GM12873 (cell line): ENCODE measurements at regions not wholly inside any gene's neighbourhood (a gene's known extent, or its start where the extent isn't known, plus 50 kb on each side); places are given as distances from the start of the nearest gene placed in this dataset.

Source experiments
- TF ChIP-seq, protein P1 (sequence below): IDR thresholded peaks from 2 replicates; pipeline ENCODE4 v1.5.1; 2012; ENCODE audit warnings: low read depth, mild to moderate bottlenecking, moderate library complexity, low read length, control low read depth; ENCODE audit not compliant: insufficient read depth; ENCODE audit errors: missing control alignments

DNA sequence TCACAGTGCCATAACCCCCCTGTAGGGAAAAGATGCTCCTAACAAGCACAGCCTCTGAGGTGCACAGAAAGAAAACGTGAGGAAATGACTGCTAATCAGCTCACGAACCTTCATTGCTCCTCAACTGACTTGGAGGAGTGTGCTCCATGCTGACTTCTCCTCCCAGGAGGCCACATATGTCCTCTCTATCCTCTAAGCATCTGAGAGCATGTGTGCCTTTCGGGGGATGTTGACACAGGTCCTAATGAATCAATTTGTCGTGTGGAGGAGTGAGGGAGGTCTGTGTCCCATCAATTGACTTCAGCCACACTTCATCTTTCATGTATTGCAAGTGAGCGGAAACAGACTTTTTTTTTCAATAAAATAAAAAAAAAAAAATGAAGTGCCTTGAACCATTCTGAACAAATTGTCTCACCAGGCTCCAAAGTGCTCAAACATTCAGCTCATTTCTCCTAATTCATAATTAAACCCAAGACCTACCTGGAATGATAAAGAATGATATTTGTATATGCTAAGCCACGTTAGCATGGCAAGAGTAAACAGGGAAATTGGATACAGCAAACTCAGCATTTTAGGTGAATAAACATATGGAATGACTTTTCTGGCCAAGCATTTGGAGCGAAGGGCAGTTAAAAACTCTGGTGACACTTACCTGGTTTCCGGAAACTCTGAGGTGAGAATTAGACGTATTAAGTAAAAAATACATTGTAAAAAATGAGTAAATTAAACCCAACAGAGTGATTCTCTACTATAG is 317.6 kb upstream of the FAT3 start:
- TF ChIP-seq, protein P1, sequence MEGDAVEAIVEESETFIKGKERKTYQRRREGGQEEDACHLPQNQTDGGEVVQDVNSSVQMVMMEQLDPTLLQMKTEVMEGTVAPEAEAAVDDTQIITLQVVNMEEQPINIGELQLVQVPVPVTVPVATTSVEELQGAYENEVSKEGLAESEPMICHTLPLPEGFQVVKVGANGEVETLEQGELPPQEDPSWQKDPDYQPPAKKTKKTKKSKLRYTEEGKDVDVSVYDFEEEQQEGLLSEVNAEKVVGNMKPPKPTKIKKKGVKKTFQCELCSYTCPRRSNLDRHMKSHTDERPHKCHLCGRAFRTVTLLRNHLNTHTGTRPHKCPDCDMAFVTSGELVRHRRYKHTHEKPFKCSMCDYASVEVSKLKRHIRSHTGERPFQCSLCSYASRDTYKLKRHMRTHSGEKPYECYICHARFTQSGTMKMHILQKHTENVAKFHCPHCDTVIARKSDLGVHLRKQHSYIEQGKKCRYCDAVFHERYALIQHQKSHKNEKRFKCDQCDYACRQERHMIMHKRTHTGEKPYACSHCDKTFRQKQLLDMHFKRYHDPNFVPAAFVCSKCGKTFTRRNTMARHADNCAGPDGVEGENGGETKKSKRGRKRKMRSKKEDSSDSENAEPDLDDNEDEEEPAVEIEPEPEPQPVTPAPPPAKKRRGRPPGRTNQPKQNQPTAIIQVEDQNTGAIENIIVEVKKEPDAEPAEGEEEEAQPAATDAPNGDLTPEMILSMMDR, result no peak

DNA sequence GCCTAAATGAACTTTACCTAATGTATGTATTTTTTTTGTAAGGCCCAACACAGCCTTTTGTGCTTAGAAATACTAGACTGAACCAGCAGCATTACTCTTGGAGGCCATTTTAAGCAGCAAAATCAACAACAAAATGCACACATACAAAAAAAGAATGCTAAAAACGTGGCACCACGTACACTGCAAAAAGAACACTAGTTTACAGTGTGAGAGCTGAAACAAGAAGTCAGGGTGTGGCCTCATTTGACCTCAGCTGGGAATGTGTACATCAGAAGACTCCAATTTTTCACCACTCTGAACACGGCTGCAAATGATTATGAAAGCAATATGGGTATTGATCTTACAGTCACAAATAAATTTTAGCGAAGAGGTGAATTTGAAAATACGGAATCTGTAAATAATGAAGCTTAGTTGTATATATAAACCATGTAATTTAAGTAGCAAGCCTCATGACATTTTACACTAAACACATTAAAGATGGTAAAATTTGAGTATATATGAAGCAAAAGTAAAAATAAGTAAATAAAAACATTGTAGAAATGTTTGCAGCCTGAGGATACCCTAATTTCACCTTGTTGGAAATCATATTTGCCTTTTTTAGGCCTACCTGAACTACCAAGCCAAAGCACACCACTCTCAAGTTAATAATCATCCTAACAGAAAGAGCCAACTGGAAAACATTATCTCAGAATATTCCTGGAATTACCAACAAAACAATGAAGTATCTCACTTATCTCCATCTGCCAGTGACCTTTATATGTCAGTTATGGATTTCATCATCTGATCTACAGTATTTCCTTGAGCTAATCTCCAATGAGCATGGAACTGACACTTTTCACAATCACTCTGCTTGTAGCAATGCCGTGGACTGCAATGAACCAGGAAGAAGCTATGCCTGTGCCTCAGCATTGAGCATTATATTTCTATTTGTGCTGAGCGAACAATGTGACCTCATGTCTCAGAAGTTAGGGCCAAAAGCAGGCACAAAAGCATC is 319.5 kb upstream of the FAT3 start:
- TF ChIP-seq, protein P1, result no peak

DNA sequence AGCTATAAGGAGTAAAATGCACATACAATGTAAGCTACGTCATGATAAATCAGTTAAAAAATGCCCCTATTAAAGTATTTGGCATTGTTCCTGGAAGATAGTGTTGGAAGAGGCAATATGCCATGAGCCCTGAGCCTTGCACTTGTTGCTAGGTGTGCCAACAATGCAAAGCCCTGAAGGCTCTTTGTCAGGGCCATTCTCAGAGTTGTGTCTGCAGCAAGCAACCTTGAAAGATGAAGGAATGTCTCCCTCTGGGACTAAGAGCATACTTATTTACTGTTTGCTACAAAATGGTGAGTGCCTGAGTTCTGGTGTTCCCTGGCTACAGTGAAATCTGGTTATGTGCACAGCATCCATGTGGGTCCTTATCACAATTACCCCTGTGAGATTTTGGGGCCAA is 322.3 kb upstream of the FAT3 start:
- TF ChIP-seq, protein P1, result no peak

DNA sequence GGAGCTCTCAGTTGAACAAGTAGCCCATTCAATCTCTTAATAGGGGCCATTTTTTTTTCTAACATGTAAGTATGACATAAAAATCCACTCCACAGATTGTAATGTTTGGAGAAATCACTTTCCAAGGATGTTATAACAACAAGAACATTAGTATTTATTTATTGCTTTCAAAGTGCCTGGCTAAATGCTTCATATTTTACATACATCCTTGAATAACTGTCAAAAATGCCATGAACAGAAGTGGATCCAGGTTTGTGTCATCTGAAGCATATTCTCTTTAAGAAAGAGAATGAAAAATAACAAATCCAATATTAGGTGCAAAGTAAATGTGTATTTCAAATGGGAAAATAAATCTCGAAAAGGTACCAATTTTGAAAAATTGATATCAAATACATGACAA is 344.0 kb upstream of the FAT3 start:
- TF ChIP-seq, protein P1, result no peak

DNA sequence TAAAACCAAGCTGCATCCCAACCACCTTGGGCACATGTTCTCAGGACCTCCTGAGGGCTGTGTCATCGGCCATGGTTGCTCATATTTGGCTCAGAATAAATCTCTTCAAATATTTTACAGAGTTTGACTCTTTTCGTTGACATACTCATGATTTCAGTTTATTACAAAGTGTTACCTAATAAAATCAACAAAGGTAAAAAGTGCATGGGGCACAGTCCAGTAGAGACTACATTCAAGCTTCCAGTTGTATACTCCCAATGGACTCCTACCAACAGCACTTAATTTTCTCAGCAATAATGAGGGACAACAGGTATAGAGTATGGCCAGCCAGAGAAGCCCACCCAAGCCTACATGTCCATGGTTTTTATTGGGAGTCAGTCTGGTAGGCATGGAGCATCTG is 347.9 kb upstream of the FAT3 start:
- TF ChIP-seq, protein P1, result no peak

DNA sequence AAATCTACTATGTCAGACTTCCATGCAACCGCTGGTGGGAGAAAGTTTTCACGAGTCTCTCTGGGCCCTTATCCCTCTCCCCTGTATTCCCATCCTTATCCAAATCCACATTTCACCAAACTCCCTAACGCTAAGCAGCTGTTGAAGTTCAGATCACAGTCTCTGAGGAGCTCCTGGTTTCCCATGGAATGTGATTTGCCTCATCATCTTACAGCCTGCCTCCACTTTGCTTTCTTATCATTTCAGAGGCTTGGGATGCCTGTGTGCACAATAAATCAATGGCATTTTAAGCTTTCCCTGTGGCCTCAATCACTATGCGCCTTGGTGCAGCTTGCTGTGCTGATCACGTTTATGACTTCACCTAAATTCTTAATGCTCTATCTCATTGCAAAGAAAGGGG is 352.4 kb upstream of the FAT3 start:
- TF ChIP-seq, protein P1, result no peak

DNA sequence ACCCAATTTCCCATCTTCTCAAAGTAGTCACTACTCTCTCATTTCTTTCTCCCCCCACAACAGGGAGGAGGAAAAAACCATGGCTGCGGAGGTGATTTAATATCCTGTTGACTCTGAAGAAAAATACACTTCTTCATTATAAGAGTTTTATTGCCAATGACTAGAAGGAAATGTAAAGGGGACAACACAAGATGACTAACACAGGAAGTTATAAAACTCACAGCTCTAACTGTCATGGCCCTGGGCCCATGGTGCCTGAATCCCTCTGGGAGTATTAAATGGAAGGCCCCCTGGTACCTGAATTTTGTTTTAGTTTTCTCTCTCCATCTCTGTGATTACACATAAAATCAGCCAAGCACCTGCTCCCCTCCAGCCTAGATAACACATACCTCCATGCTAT is 352.8 kb upstream of the FAT3 start:
- TF ChIP-seq, protein P1, result no peak
